ENCODE measurements at regions not wholly inside any gene's neighbourhood (a gene's known extent, or its start where the extent isn't known, plus 50 kb on each side); places are given as distances from the start of the nearest gene placed in this dataset.

GRCh38 chr2:145855142-145855541 is 1335.2 kb upstream of the ZEB2 start:
- no peak for TF ChIP-seq POLR2AphosphoS5 (IDR thresholded peaks at IDR 0.05)
- TF ChIP-seq CTCF (IDR thresholded peaks at IDR 0.05) = no peak
- no peak for TF ChIP-seq EP300 (IDR thresholded peaks at IDR 0.05)
- no peak for TF ChIP-seq POLR2A (IDR thresholded peaks at IDR 0.05)

Data from suprapubic skin (tissue), 4 donors.